Right lung (tissue), 2 donors: ENCODE measurements at regions not wholly inside any gene's neighbourhood (a gene's known extent, or its start where the extent isn't known, plus 50 kb on each side); places are given as distances from the start of the nearest gene placed in this dataset.

ENCODE experiments used
- DNase-seq, 2 donors: peaks; one replicate each; pipeline ENCODE4 v3.0.0-alpha.2; 2013

GRCh38 chr10:58996866-58997265 is 179.6 kb upstream of the PHYHIPL start:
- no peak for DNase-seq

DNA sequence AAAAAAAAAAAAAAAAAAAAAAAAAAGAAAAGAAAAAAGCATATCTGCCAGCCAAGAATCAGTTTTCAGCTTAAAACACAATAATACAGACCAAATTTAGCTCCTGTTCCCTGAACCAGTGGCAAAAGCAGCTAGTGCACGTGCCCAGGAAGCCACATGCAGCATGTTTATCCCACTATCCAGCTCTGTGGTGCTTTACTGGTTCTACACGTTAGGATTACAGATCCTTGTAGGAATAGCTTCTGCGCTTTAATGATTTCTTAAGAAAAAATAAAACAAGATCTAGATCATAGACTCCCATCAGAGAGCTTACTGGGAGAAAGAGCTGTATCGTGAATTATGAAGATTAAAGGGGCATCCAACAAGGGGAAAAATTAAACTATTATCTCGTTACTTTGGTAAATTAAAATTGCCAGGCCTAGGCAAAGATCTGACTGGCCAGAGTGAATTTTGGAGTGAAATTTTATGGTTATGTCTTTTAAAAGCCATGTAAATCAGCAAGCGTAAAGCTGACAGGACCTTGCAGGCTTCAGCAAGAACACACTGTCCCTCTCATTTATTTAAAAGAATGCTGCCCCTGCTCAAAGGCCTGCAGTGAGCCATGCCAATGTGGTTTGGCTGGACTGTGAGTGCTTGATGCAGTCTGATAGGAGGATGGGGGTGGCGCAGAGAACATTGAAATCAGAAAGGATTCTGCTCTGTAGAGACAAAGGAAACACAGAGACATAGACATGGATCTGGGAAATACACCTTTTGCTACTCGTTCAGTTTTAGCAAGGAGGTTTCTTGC is 177.3 kb upstream of the PHYHIPL start:
- no peak for DNase-seq

DNA sequence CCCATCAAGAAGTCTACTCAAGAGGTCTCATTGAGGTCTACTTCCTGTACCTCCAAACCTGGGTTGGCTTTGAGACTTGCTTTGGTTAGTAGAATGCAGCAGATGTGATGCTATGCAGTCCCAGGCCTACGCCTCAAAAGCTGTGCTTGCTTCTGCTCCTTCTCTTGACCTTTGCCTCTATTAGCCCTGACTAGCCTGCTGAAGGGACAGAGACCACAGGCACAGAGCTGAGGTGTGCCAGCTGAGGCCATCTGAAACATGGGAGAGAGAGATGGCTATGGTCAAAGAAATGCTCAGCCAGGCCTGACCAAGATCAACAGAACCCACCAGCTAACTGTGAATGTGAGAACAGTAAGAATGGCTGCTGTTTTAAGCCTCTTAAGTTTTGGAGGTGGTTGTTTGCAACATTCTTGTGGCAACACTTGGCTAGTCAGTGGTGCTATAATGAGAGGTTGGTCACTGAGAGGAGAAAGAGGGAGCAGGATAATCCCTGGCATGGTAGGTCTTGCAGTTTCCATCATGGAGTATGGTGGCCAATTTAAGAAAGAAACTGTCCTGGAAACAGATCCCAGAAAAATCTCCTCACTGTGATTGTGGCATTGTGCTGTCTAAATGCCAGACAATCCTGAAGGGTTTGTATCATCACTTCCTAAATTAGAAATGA is 176.1 kb upstream of the PHYHIPL start:
- DNase-seq: no peak

DNA sequence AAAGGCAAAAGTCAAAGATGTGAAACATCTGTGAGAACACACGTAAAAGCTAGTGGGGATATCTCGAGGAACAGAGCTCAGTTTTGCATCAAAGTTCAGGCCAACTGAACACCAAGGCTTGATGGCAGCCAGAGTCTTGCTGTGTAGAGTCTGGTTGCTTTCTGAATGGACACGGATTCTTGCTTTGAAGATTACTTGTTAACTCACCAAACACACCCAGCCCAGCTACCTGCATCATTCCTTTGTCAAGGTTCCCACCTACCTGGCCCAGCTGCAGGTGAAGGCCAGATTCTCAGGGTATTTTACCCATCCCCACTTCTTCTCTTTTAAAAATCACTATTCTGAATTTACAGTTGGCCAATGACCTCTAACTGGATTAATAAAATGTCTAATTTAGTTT is 174.4 kb upstream of the PHYHIPL start:
- no peak for DNase-seq

GRCh38 chr10:59003203-59003602 is 173.2 kb upstream of the PHYHIPL start:
- DNase-seq: no peak

GRCh38 chr10:59004392-59004791 is 172.1 kb upstream of the PHYHIPL start:
- DNase-seq: no peak

DNA sequence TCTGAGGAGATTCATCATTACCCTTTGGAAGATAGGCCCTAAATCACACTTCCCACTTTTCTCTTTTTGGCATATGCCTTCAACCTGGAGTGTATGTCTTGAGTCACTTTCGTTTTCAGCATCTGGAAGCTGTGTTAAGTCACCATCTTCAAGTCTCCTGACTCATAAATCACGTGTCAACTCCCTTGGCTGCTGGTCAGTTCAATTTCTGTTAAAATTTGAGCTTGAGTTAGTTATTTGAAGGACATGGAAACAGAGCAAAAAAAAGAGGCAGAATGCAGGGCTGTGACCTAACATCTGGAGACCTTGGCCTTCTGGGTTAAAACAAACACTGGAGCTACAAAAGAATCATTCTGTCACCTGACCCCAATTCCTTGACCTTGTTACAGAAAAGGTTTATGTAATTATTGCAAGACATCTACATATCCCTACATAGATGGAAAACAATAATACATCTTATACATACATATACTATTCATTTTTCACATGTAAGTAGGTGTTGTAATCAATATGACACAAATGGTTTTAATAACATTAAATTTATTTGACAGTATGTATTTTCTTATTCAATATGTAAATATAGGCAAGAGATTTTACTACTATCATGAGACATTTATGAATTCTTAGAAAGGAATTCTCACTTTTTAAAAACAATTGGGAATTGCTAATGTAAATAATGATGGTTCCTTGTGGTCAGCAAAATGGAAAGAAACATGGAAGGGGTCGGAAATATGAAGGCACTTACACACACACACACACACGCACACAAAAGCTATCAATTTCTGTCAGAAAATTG is 169.7 kb upstream of the PHYHIPL start:
- no peak for DNase-seq

DNA sequence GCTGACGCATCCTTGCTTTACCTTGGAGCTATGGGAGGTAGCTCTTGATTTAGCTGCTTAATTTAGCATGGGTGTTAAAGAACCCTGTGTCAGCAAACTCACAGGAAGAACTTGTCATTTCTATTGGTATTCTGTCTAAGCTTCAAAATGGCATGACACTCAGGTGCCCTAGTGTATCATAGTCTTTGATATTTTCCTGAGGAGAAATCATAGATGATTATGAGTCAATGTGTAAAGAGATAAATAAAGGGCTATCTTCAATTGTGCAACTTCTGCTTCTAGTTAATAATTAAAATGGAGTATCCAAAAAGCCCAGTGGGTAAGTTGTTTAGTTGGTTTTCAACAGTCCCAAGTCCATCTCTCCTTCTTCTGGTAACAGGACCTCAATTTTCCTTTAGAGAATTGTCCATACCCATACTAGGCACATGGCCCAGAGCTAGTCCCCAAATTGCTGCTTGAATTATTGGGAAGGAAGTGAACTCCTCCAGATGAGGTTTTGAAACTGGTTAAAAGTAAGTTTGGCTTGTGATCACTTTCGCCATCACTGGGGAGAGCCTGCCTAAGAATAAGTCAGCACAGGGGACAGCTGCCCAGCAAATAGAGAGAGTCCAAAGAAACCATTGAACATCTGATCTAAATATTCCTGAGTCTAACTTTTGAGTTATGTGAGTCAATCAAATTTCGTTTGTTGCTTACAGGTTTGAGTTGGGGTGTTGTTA is 169.0 kb upstream of the PHYHIPL start:
- DNase-seq: no peak

GRCh38 chr10:59008452-59008851 is 168.0 kb upstream of the PHYHIPL start:
- no peak for DNase-seq

- DNase-seq: no peak
These were observed 164.3 kb upstream of the PHYHIPL start for GRCh38 chr10:59011972-59012632.

- DNase-seq: no peak
These were observed 163.6 kb upstream of the PHYHIPL start for GRCh38 chr10:59012839-59013238.

DNA sequence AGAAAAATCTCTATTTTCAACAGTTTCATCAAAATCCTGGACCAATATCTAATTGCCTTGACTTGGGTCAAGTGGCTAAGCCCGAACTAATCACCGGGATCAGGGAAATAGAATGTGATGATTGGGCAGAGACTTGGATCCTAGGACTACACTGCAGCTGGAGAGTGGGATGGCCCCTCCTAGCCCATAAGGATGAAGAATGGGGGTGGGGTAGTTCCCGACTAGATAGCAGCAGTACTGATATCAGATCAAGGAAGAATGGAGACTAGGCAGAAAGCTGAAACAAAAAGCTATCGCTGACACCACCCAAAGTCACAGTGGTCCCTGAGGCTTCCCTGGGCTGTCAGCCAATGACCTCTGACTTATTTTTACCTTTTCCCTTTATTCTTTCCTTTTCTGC is 160.4 kb upstream of the PHYHIPL start:
- no peak for DNase-seq

GRCh38 chr10:59018977-59019376 is 157.5 kb upstream of the PHYHIPL start:
- DNase-seq: peak; percentile 5 to 8

DNA sequence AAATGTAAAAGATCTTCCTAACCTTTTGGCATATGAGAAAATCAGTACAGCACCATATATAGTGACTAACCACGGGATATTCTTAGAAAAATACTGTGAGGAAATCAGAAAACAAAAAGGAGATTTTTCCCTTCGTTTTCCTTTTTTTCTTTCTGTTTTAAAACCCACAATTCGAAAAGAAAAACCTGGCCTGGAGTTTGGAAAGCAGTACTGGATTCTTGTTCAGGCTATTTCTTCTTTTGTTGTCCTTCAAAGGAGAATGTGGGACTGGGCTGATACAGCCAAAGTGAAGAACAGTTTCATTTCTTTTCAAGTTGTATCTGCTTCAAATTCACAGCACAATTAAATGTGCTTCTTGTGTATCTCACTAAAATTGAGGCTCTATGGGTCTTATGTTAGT is 156.8 kb upstream of the PHYHIPL start:
- peak; percentile 9 to 15 for DNase-seq

DNA sequence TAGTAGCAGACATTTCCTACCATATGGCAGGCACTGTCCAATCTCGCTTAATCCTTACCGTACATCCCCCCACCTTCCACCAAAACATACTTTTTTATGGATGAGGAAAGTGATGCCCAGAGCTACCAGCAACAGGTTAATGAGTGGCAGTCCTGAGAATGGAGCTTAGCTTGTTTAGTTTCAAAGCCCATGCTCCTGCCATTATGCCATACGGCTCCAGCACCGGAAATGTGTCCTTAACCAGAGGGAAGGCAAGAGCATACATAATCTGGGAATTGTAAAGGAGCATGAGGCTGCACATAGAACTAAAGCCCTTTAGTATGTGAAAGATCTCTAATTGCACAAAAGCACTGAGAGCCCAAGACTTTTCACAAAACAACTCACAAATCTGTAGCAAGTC is 155.9 kb upstream of the PHYHIPL start:
- DNase-seq: no peak

DNA sequence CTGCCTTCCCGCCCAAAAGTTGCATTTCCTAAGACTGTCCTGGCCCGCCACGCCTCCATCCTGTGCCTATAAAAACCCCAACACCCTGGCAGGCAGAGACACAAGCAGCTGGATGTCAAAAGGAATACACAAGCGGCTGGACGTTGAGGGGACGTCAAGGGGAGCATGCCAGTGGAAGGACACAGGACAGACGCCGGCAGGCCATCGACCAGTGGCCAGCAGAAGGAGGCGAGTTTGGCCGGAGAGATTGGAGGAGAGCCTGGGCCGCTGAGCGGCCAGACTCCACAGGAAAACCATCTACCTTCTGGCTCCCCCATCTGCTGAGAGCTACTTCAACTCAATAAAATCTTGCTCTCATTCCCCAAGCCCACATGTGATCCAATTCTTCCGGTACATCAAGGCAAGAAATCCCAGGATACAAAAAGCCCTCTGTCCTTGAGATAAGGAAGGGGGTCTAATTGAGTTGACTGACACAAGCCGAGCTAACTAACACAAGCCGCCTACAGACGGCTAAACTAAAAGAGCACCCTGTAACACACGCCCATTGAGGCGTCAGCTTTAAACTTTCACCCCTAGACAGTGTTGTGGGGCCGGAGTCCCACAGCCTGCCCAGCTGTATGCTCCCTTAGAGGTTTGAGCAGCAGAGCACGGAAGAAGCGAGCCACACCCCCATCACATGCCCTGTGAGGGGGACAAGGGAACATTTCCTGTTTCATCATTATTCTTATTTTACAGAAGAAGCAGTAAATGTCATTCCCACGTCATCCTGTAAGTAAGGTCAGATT is 150.3 kb upstream of the PHYHIPL start:
- DNase-seq: no peak

GRCh38 chr10:59027975-59028655 is 148.3 kb upstream of the PHYHIPL start:
- DNase-seq: no peak

GRCh38 chr10:59033622-59034021 is 142.8 kb upstream of the PHYHIPL start:
- no peak for DNase-seq

- no peak for DNase-seq
These were observed 140.0 kb upstream of the PHYHIPL start for GRCh38 chr10:59036311-59037017.
